ENCODE measurements at regions not wholly inside any gene's neighbourhood (a gene's known extent, or its start where the extent isn't known, plus 50 kb on each side); places are given as distances from the start of the nearest gene placed in this dataset.

- no peak for TF ChIP-seq NANOG (IDR thresholded peaks at IDR 0.05; ENCODE audit: borderline replicate concordance)
- TF ChIP-seq JUNB (IDR thresholded peaks at IDR 0.05; ENCODE audit: unreplicated experiment) = no peak
- no peak for TF ChIP-seq EZH2phosphoT487 (IDR thresholded peaks at IDR 0.05; ENCODE audit: unreplicated experiment)
- TF ChIP-seq STAT1 (IDR thresholded peaks at IDR 0.05; ENCODE audit: unreplicated experiment) = no peak
- no peak for TF ChIP-seq ZNF114 (CRISPR knock-in tag; IDR thresholded peaks at IDR 0.05)
- no peak for TF ChIP-seq ETS1 (IDR thresholded peaks at IDR 0.05)
- TF ChIP-seq ZNF331 (CRISPR knock-in tag; IDR thresholded peaks at IDR 0.05; ENCODE audit: low read depth) = no peak
Observed at GRCh38 chr2:145677371-145677770, 1157.5 kb upstream of the ZEB2 start (continued).

GRCh38 chr2:145674705-145675104 is 1154.8 kb upstream of the ZEB2 start:
- peaks cover 6% of the 10 kb centered on the region for H3K9me2 ChIP-seq (ENCODE audit: insufficient read depth)
- no peaks in the 10 kb centered on the region for H3K9me3 Mint-ChIP-seq
- no peak overlapping the region for H3K4me2 ChIP-seq
- peaks cover 3% of the 10 kb centered on the region for H3K4me1 Mint-ChIP-seq
- H3K36me3 Mint-ChIP-seq (ENCODE audit: low read depth) = peaks cover 3% of the 10 kb centered on the region; the same call in 1 of the 3 replicates
- H3K4me1 ChIP-seq (ENCODE audit: insufficient read depth) = peaks cover 5% of the 10 kb centered on the region
- H3K4me3 ChIP-seq = no peak overlapping the region
- H2AFZ ChIP-seq = no peak overlapping the region
- no peaks in the 10 kb centered on the region for H3K79me2 ChIP-seq (replicated peaks; ENCODE audit: insufficient read depth)
- no peaks in the 10 kb centered on the region for H3K27me3 ChIP-seq (ENCODE audit: insufficient read depth)
- H4K20me1 ChIP-seq (replicated peaks; ENCODE audit: insufficient read depth) = no peaks in the 10 kb centered on the region
- H3K27ac Mint-ChIP-seq = no peak overlapping the region
- H3K36me3 ChIP-seq (ENCODE audit: insufficient read depth) = no peaks in the 10 kb centered on the region
- H3K27ac ChIP-seq (ENCODE audit: low read depth) = no peak overlapping the region
- H3F3A ChIP-seq (replicated peaks; ENCODE audit: low read depth) = no peaks in the 10 kb centered on the region
- no peak for TF ChIP-seq NANOG (IDR thresholded peaks at IDR 0.05; ENCODE audit: borderline replicate concordance)
- TF ChIP-seq ZNF462 (CRISPR knock-in tag; IDR thresholded peaks at IDR 0.05) = no peak
- no peak for TF ChIP-seq ETS1 (IDR thresholded peaks at IDR 0.05)
- no peak for TF ChIP-seq REST (IDR thresholded peaks at IDR 0.05; ENCODE audit: unreplicated experiment)
- TF ChIP-seq CREB1 (CRISPR knock-in tag; IDR thresholded peaks at IDR 0.05; ENCODE audit: low read depth) = no peak
- no peak for TF ChIP-seq JUNB (IDR thresholded peaks at IDR 0.05; ENCODE audit: unreplicated experiment)
- no peak for TF ChIP-seq STAT1 (IDR thresholded peaks at IDR 0.05; ENCODE audit: unreplicated experiment)
- no peak for TF ChIP-seq ZNF114 (CRISPR knock-in tag; IDR thresholded peaks at IDR 0.05)
- TF ChIP-seq EZH2 (IDR thresholded peaks at IDR 0.05; ENCODE audit: low read depth, unreplicated experiment) = no peak
- no peak for TF ChIP-seq EZH2phosphoT487 (IDR thresholded peaks at IDR 0.05; ENCODE audit: unreplicated experiment)
- peaks cover 1% of the 10 kb centered on the region for H3K27me3 Mint-ChIP-seq (ENCODE audit: insufficient read depth, low read depth, poor library complexity)
- ATAC-seq (no peak), DNase-seq (ENCODE audit: low spot score) (no peak)
- no peak overlapping the region for H3K4me3 Mint-ChIP-seq

All from GM23338 (cell line).